DMS 273 (cell line): ENCODE measurements at regions not wholly inside any gene's neighbourhood (a gene's known extent, or its start where the extent isn't known, plus 50 kb on each side); places are given as distances from the start of the nearest gene placed in this dataset.

Source experiments
- DNase-seq: peaks from one replicate; lab custom pipeline; 2025; ENCODE audit not compliant: unreplicated experiment; lab: John Stamatoyannopoulos, UW

GRCh38 chr14:26132061-26132645 is 465.7 kb downstream of the NOVA1 start:
- no peak for DNase-seq

- no peak for DNase-seq
These were observed 467.1 kb downstream of the NOVA1 start for GRCh38 chr14:26130690-26131089.

GRCh38 chr14:26128931-26129671 is 468.7 kb downstream of the NOVA1 start:
- no peak for DNase-seq

- DNase-seq: no peak
These were observed 472.9 kb downstream of the NOVA1 start for GRCh38 chr14:26124896-26125438.

GRCh38 chr14:26123459-26123858 is 474.4 kb downstream of the NOVA1 start:
- DNase-seq: no peak

GRCh38 chr14:26121181-26121580 is 476.7 kb downstream of the NOVA1 start:
- DNase-seq: no peak

- DNase-seq: no peak
These were observed 483.8 kb downstream of the NOVA1 start for GRCh38 chr14:26113911-26114640.

GRCh38 chr14:26104717-26105116 is 493.1 kb downstream of the NOVA1 start:
- peak; percentile 10 for DNase-seq

- no peak for DNase-seq
These were observed 500.0 kb downstream of the NOVA1 start for GRCh38 chr14:26097852-26098251.

GRCh38 chr14:26088275-26088674 is 509.6 kb downstream of the NOVA1 start:
- DNase-seq: no peak

- DNase-seq: no peak
These were observed 516.8 kb downstream of the NOVA1 start for GRCh38 chr14:26081043-26081442.

GRCh38 chr14:26078561-26078960 is 519.3 kb downstream of the NOVA1 start:
- no peak for DNase-seq

- no peak for DNase-seq
These were observed 522.9 kb downstream of the NOVA1 start for GRCh38 chr14:26074892-26075291.

GRCh38 chr14:26070443-26070842 is 527.4 kb downstream of the NOVA1 start:
- no peak for DNase-seq

- DNase-seq: no peak
These were observed 529.9 kb downstream of the NOVA1 start for GRCh38 chr14:26067786-26068459.

GRCh38 chr14:26067341-26067740 is 530.5 kb downstream of the NOVA1 start:
- no peak for DNase-seq

GRCh38 chr14:26056036-26056616 is 541.7 kb downstream of the NOVA1 start:
- DNase-seq: no peak

GRCh38 chr14:26032348-26032747 is 565.5 kb downstream of the NOVA1 start:
- DNase-seq: no peak

- no peak for DNase-seq
These were observed 571.4 kb downstream of the NOVA1 start for GRCh38 chr14:26026384-26026783.

GRCh38 chr14:26023967-26024366 is 573.9 kb downstream of the NOVA1 start:
- DNase-seq: no peak

GRCh38 chr14:26021759-26022158 is 576.1 kb downstream of the NOVA1 start:
- DNase-seq: no peak
